K562 (cell line): ENCODE measurements at regions not wholly inside any gene's neighbourhood (a gene's known extent, or its start where the extent isn't known, plus 50 kb on each side); places are given as distances from the start of the nearest gene placed in this dataset.

Experiments used
- ATAC-seq: fragments of 200-7000 bp; cut with Tn5 transposase; 3 replicates; pipeline ENCODE4 v1.9.1; 2020; ENCODE audit warnings: moderate library complexity
- BruUV-seq: library from RNA; stranded (reverse); fragments of 400-500 nt; replicated peaks from 2 replicates; lab custom pipeline; 2021; lab: Mats Ljungman, UMichigan
- CTCF ChIA-PET: fragments of 300-600 bp; formaldehyde crosslinking; extraction: SDS; loops from one replicate; lab custom pipeline; 2021; ENCODE audit warnings: low intra/inter-chr PET ratio; lab: Yijun Ruan, JAX
- POLR2A ChIA-PET: fragments of 300-600, 350-650 bp; sonication (Branson Sonifier 250); formaldehyde crosslinking; extraction: SDS; loops from one replicate; lab custom pipeline; 2021; ENCODE audit warnings: antibody characterized with exemption, inconsistent platforms; lab: Yijun Ruan, JAX
- DNase-seq, 4 experiments: peaks; one replicate each; pipeline versions ENCODE4 v3.0.0 to v3.0.0-alpha.2; 2011 to 2018; ENCODE audit warnings: low spot score in 3 of 4, mixed read lengths in 3 of 4; ENCODE audit errors: extremely low read depth in 1 of 4
- FAIRE-seq: peaks from 2 replicates; lab custom pipeline; 2011; peaks lifted over from hg19 to GRCh38; lab: Jason Lieb, UNC
- H2AFZ ChIP-seq: 2 replicates; pipeline ENCODE4 v1.6.0; 2011; ENCODE audit warnings: low read depth, low read length, control low read depth, inconsistent platforms
- H3K27ac ChIP-seq: fragments of 200-600 bp; 3 replicates; pipeline ENCODE4 v1.8.0; 2011; ENCODE audit warnings: low read depth, mild to moderate bottlenecking, control low read depth, inconsistent platforms, low read length, moderate library complexity, mixed read lengths; ENCODE audit errors: extremely low read depth
- H3K27me3 ChIP-seq, 2 experiments: fragments of 300-600 bp in 1 of 2; 2 replicates in 1 of 2; 3 replicates in 1 of 2; pipeline versions ENCODE4 v1.6.0 to v1.8.0; 2011; ENCODE audit warnings: inconsistent platforms in 2 of 2, low read length in 2 of 2, mild to moderate bottlenecking in 1 of 2, mixed read lengths in 1 of 2, moderate library complexity in 1 of 2; ENCODE audit not compliant: control insufficient read depth in 2 of 2, insufficient read depth in 2 of 2
- H3K36me3 ChIP-seq: fragments of 300-600 bp; 3 replicates; pipeline ENCODE4 v1.8.0; 2011; ENCODE audit warnings: mild to moderate bottlenecking, low read length, inconsistent platforms; ENCODE audit not compliant: control insufficient read depth, insufficient read depth
- H3K4me1 ChIP-seq, 2 experiments: fragments of 200-600 bp in 1 of 2; replicated peaks in 1 of 2; 2 replicates in 1 of 2; 3 replicates in 1 of 2; pipeline versions ENCODE4 v1.5.1 to v1.8.0; 2011; ENCODE audit warnings: inconsistent platforms in 2 of 2, low read length in 2 of 2, mild to moderate bottlenecking in 1 of 2, mixed read lengths in 1 of 2, moderate library complexity in 1 of 2; ENCODE audit not compliant: control insufficient read depth in 2 of 2, insufficient read depth in 2 of 2
- H3K4me2 ChIP-seq: 2 replicates; pipeline ENCODE4 v1.6.1; 2011; ENCODE audit warnings: low read length, control low read depth, inconsistent platforms, mixed read lengths; ENCODE audit not compliant: insufficient read depth
- H3K4me3 ChIP-seq: fragments of 200-600 bp; sonication (generic), shearing (Covaris generic); 2 replicates; pipeline ENCODE4 v1.5.1; 2016; ENCODE audit warnings: control low read depth, inconsistent platforms
- H3K79me2 ChIP-seq: fragments of 200-600 bp; 3 replicates; pipeline ENCODE4 v1.8.0; 2011; ENCODE audit warnings: low read length, inconsistent platforms; ENCODE audit not compliant: control insufficient read depth, insufficient read depth
- H3K9ac ChIP-seq, 2 experiments: 2 replicates each; pipeline versions ENCODE4 v1.6.0 to v1.6.1; 2011; ENCODE audit warnings: low read depth in 2 of 2, low read length in 2 of 2, control low read depth in 1 of 2, inconsistent platforms in 1 of 2, mild to moderate bottlenecking in 1 of 2, mixed read lengths in 1 of 2; ENCODE audit not compliant: insufficient read depth in 1 of 2
- H3K9me1 ChIP-seq: one replicate; pipeline ENCODE4 v1.6.0; 2011; ENCODE audit warnings: inconsistent platforms, mild to moderate bottlenecking, low read length, moderate library complexity; ENCODE audit not compliant: control insufficient read depth, insufficient read depth
- H3K9me3 ChIP-seq: replicated peaks from 2 replicates; pipeline ENCODE4 v1.5.1; 2011; ENCODE audit warnings: low read depth, low read length, inconsistent platforms; ENCODE audit not compliant: control insufficient read depth, insufficient read depth
- H4K20me1 ChIP-seq: replicated peaks from 2 replicates; pipeline ENCODE4 v1.6.1; 2011; ENCODE audit warnings: low read length, inconsistent platforms, mixed read lengths; ENCODE audit not compliant: control insufficient read depth, insufficient read depth
- MEIS2 ChIP-seq: fragments of 450-650 bp; IDR thresholded peaks from 2 replicates; pipeline ENCODE4 v1.6.1; 2014; ENCODE audit warnings: mild to moderate bottlenecking; ENCODE audit not compliant: partially characterized antibody
- TBP ChIP-seq: optimal IDR thresholded peaks from 2 replicates; pipeline ENCODE3; 2011; ENCODE audit warnings: low read depth, low read length, improper control_type of control experiment
- WGBS: fragments of 100-300 bp; shearing (Covaris generic); methylation state at CpG from one replicate; pipeline ENCODE4 v1.1.6; 2016; ENCODE audit warnings: low coverage, mixed read lengths; ENCODE audit not compliant: insufficient coverage; ENCODE audit errors: missing lambda C conversion rate; 5-methylcytosine and 5-hydroxymethylcytosine counted together
- in situ Hi-C: fragments of 300-500 bp; cut with MboI; formaldehyde crosslinking; loops from 4 replicates; pipeline ENCODE4 v1.15.0; 2018; ENCODE audit warnings: inconsistent platforms, mixed read lengths
- intact Hi-C: fragments of 100-400 bp; cut with micrococcal nuclease; formaldehyde crosslinking; loops from 2 replicates; pipeline ENCODE4 v1.14.2; 2022
- TF ChIP-seq, protein P1 (sequence below), 2 experiments: IDR thresholded peaks in 1 of 2; conservative IDR thresholded peaks in 1 of 2; 2 replicates each; pipeline ENCODE4 v1.6.1; 2016; ENCODE audit warnings: low read depth in 2 of 2, mild to moderate bottlenecking in 1 of 2, missing compliant biosample characterization in 1 of 2, missing genetic modification characterization in 1 of 2, moderate library complexity in 1 of 2
- TF ChIP-seq, protein P2 (sequence below): fragments of 450-650 bp; IDR thresholded peaks from 2 replicates; pipeline ENCODE4 v1.6.1; 2016; ENCODE audit warnings: mild to moderate bottlenecking

GRCh38 chr6:167696296-167696695 is 130.4 kb upstream of the AFDN start:
- H3K4me1 ChIP-seq: peaks cover 0 to 4% of the 10 kb centered on the region in 2 experiments; a peak in 1 of 5 replicates
- H3K27ac ChIP-seq: no peak overlapping the region
- no peak overlapping the region for H3K4me3 ChIP-seq
- BruUV-seq: no TSS peak
- ChIA-PET CTCF (no interaction called here), POLR2A (interaction anchor here (0.6 kb wide), 1 partner anchor 8 kb away, joined by 3 read pairs; no protein-coding TSS in a partner anchor)
- intact Hi-C loops: no loop called here
- H3K79me2 ChIP-seq: no peaks in the 10 kb centered on the region
- DNase-seq: no peak
- FAIRE-seq: no peak
- 1% methylated on average over 6 of the region's 6 CpGs for WGBS
- no peak overlapping the region for H3K9ac ChIP-seq
- no peak overlapping the region for H3K4me2 ChIP-seq
- TF ChIP-seq TBP (no peak), MEIS2 (peak; percentile 30)
- TF ChIP-seq, protein P1, sequence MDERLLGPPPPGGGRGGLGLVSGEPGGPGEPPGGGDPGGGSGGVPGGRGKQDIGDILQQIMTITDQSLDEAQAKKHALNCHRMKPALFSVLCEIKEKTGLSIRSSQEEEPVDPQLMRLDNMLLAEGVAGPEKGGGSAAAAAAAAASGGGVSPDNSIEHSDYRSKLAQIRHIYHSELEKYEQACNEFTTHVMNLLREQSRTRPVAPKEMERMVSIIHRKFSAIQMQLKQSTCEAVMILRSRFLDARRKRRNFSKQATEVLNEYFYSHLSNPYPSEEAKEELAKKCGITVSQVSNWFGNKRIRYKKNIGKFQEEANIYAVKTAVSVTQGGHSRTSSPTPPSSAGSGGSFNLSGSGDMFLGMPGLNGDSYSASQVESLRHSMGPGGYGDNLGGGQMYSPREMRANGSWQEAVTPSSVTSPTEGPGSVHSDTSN (CRISPR knock-in tag; IDR thresholded peaks at IDR 0.05; ENCODE audit: low read depth): no peak
- TF ChIP-seq, protein P1 (tag; conservative IDR thresholded peaks at IDR 0.05; ENCODE audit: low read depth): peak; percentile 43
- TF ChIP-seq, protein P2, sequence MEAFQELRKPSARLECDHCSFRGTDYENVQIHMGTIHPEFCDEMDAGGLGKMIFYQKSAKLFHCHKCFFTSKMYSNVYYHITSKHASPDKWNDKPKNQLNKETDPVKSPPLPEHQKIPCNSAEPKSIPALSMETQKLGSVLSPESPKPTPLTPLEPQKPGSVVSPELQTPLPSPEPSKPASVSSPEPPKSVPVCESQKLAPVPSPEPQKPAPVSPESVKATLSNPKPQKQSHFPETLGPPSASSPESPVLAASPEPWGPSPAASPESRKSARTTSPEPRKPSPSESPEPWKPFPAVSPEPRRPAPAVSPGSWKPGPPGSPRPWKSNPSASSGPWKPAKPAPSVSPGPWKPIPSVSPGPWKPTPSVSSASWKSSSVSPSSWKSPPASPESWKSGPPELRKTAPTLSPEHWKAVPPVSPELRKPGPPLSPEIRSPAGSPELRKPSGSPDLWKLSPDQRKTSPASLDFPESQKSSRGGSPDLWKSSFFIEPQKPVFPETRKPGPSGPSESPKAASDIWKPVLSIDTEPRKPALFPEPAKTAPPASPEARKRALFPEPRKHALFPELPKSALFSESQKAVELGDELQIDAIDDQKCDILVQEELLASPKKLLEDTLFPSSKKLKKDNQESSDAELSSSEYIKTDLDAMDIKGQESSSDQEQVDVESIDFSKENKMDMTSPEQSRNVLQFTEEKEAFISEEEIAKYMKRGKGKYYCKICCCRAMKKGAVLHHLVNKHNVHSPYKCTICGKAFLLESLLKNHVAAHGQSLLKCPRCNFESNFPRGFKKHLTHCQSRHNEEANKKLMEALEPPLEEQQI: no peak
- in situ Hi-C loops: no loop called here
- H3K9me1 ChIP-seq: no peaks in the 10 kb centered on the region
- no peak for ATAC-seq
- H3K36me3 ChIP-seq: no peaks in the 10 kb centered on the region
- H2AFZ ChIP-seq: no peak overlapping the region
- H3K27me3 ChIP-seq: peaks cover 41 to 53% of the 10 kb centered on the region in 2 experiments
- H3K9me3 ChIP-seq: no peaks in the 10 kb centered on the region
- peaks cover 3% of the 10 kb centered on the region; the same call in 1 of the 2 replicates for H4K20me1 ChIP-seq
